ENCODE measurements at regions not wholly inside any gene's neighbourhood (a gene's known extent, or its start where the extent isn't known, plus 50 kb on each side); places are given as distances from the start of the nearest gene placed in this dataset.

- no peak for TF ChIP-seq CTCF (conservative IDR thresholded peaks at IDR 0.05)
- TF ChIP-seq ZFX (IDR thresholded peaks at IDR 0.05): no peak
Measured at GRCh38 chr9:30519166-30519565, 1865.3 kb upstream of the ACO1 start.

Measured in C4-2B (cell line).